ENCODE measurements at regions not wholly inside any gene's neighbourhood (a gene's known extent, or its start where the extent isn't known, plus 50 kb on each side); places are given as distances from the start of the nearest gene placed in this dataset.

- TF ChIP-seq CTCF (IDR thresholded peaks at IDR 0.05; ENCODE audit: low read depth, low read length, poor library complexity, severe bottlenecking) = no peak
- no peak for TF ChIP-seq EZH2phosphoT487 (IDR thresholded peaks at IDR 0.05; ENCODE audit: borderline replicate concordance, low read length)
Measured at GRCh38 chr9:81427870-81428269, 261.5 kb downstream of the TLE1 start.
